ENCODE measurements at regions not wholly inside any gene's neighbourhood (a gene's known extent, or its start where the extent isn't known, plus 50 kb on each side); places are given as distances from the start of the nearest gene placed in this dataset.

DNA sequence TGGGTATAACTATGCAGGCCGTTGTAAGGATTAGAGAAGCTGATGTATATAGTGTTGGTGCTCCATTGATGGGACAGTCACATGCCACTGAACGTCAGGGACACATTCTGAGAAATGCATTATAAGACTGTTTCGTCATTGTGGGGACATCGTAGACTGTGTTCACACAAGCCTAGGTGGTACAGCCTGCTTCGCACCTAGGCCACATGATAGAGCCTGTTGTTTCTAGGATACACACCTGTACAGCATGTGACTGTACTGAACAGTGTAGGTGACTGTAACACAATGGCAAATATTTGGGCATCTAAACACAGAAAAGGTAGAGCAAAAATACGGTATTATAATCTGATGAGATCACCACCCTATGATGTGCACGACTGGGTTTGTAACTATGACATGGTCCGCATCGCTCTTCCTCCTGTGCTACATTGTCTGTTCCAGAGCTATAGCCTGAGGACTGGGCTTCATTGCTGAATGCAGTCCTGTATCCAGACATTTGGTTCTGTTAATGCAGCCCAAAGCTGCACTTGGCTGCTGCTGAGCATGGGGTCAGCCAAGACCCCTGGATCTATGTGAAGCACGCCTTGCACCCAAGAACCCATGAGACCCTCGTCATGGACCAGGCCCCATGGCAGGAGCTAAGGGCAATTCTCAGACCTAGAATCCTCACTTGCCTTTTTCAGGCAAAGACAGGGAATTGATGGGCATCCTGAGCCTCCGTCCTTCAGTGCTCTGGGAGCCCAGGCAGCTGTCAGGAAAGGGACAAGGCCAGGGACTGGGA, 51.1 kb upstream of the THY1 start:
- DNase-seq: no peak

- DNase-seq: no peak
These were observed 50.3 kb upstream of the THY1 start for GRCh38 chr11:119473226-119473625.

DNA sequence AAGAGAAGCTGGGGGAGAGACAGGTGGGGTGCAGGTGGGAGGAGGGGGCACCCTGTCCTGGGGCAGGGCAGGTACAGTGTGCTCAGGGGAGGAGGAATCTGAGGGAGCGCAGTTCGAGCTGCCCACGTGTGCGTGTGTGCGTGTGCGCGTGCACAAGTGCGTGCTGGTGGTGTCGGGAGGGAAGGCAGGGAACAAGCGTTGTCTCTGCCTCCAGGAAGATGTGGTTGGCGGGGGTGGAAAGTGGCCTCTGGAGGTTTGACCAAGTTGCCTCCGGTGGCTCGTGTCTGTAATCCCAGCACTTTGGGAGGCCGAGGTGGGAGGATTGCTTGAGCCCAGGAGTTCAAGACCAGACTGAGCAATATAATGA, 49.9 kb upstream of the THY1 start:
- DNase-seq: no peak
